Esophagus squamous epithelium (tissue), 4 donors: ENCODE measurements at regions not wholly inside any gene's neighbourhood (a gene's known extent, or its start where the extent isn't known, plus 50 kb on each side); places are given as distances from the start of the nearest gene placed in this dataset.

Experiments used
- POLR2A ChIP-seq, 4 donors: fragments of 450-650 bp; IDR thresholded peaks; one replicate each; pipeline ENCODE4 v1.6.1; 2017; ENCODE audit warnings: antibody characterized with exemption in 4 of 4, mild to moderate bottlenecking in 4 of 4, moderate library complexity in 3 of 4
- TF ChIP-seq, protein P1 (sequence below), 6 experiments: fragments of 450-650 bp in 4 of 6; fragments of 200-600 bp in 2 of 6; sonication (generic) in 2 of 6; IDR thresholded peaks; one replicate each; pipeline ENCODE4 v1.5.1; 2016 to 2019; ENCODE audit warnings: antibody characterized with exemption in 6 of 6, mild to moderate bottlenecking in 4 of 6, moderate library complexity in 4 of 6

DNA sequence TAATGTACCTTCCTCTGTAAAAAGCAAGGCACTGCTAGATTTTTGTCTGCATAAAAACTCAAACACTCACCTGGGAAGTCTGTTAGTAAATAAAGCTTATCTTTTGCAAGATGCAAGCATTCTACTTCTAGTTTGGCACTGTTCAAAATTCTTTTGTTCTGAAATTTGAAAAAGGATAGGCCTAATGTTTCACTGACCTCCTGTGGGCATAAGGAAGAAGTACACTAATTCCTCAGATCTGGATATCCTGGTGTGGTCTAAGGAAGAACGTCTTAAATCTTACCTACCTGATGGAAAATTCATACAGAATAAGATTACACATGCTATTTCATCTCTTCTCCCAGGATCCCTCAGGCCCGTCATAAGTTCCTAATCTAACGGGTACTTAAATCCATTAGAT is 93.5 kb upstream of the CAMK1G start:
- TF ChIP-seq POLR2A (IDR thresholded peaks at IDR 0.05), result no peak
- TF ChIP-seq, protein P1, sequence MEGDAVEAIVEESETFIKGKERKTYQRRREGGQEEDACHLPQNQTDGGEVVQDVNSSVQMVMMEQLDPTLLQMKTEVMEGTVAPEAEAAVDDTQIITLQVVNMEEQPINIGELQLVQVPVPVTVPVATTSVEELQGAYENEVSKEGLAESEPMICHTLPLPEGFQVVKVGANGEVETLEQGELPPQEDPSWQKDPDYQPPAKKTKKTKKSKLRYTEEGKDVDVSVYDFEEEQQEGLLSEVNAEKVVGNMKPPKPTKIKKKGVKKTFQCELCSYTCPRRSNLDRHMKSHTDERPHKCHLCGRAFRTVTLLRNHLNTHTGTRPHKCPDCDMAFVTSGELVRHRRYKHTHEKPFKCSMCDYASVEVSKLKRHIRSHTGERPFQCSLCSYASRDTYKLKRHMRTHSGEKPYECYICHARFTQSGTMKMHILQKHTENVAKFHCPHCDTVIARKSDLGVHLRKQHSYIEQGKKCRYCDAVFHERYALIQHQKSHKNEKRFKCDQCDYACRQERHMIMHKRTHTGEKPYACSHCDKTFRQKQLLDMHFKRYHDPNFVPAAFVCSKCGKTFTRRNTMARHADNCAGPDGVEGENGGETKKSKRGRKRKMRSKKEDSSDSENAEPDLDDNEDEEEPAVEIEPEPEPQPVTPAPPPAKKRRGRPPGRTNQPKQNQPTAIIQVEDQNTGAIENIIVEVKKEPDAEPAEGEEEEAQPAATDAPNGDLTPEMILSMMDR (IDR thresholded peaks at IDR 0.05), result peak in 5 of 6 experiments; percentile 22 to 71 (median 38)
